GM23338 (cell line): ENCODE measurements at regions not wholly inside any gene's neighbourhood (a gene's known extent, or its start where the extent isn't known, plus 50 kb on each side); places are given as distances from the start of the nearest gene placed in this dataset.

Experiments
- ATAC-seq: fragments of 200-7000 bp; cut with Tn5 transposase; 3 replicates; pipeline ENCODE4 v1.9.1; 2020
- DNase-seq: peaks from one replicate; pipeline ENCODE4 v3.0.0-alpha.2; 2015; ENCODE audit warnings: low spot score
- H2AFZ ChIP-seq: fragments of 200-600 bp; sonication (generic); 2 replicates; pipeline ENCODE4 v1.8.0; 2016; ENCODE audit warnings: antibody characterized with exemption, mild to moderate bottlenecking, moderate library complexity
- H3F3A ChIP-seq: fragments of 200-600 bp; sonication (generic); replicated peaks from 2 replicates; pipeline ENCODE4 v1.8.0; 2017; ENCODE audit warnings: antibody characterized with exemption, mixed run types, low read depth
- H3K27ac ChIP-seq: fragments of 200-600 bp; sonication (generic); 2 replicates; pipeline ENCODE4 v1.6.1; 2016; ENCODE audit warnings: low read depth
- H3K27me3 ChIP-seq: fragments of 200-600 bp; sonication (generic); 2 replicates; pipeline ENCODE4 v1.8.0; 2016; ENCODE audit warnings: mild to moderate bottlenecking, mixed run types, moderate library complexity; ENCODE audit not compliant: insufficient read depth
- H3K36me3 ChIP-seq: fragments of 200-600 bp; sonication (generic); 2 replicates; pipeline ENCODE4 v1.8.0; 2016; ENCODE audit warnings: mild to moderate bottlenecking; ENCODE audit not compliant: insufficient read depth
- H3K4me1 ChIP-seq: fragments of 200-600 bp; sonication (generic); 2 replicates; pipeline ENCODE4 v1.8.0; 2016; ENCODE audit warnings: mild to moderate bottlenecking, moderate library complexity; ENCODE audit not compliant: insufficient read depth
- H3K4me2 ChIP-seq: fragments of 200-600 bp; sonication (generic); 2 replicates; pipeline ENCODE4 v1.7.1; 2017; ENCODE audit warnings: mixed run types
- H3K4me3 ChIP-seq: fragments of 200-600 bp; sonication (generic); 2 replicates; pipeline ENCODE4 v1.6.1; 2016; ENCODE audit warnings: mixed run types
- H3K79me2 ChIP-seq: fragments of 200-600 bp; sonication (generic); replicated peaks from 2 replicates; pipeline ENCODE4 v1.8.0; 2017; ENCODE audit warnings: mild to moderate bottlenecking; ENCODE audit not compliant: insufficient read depth
- H3K9me2 ChIP-seq: fragments of 200-600 bp; sonication (generic); 2 replicates; pipeline ENCODE4 v1.8.0; 2017; ENCODE audit not compliant: insufficient read depth
- H4K20me1 ChIP-seq: fragments of 200-600 bp; sonication (generic); replicated peaks from 2 replicates; pipeline ENCODE4 v1.8.0; 2017; ENCODE audit warnings: mild to moderate bottlenecking; ENCODE audit not compliant: insufficient read depth
- H3K27ac Mint-ChIP-seq: 2 replicates; pipeline ENCODE4 v1.8.0; 2020; ENCODE audit warnings: inconsistent platforms, mild to moderate bottlenecking, moderate library complexity, mixed read lengths
- H3K27me3 Mint-ChIP-seq: 3 replicates; pipeline ENCODE4 v1.8.0; 2022; ENCODE audit warnings: low read depth, mild to moderate bottlenecking, moderate library complexity, mixed read lengths, inconsistent platforms; ENCODE audit not compliant: insufficient read depth, poor library complexity
- H3K36me3 Mint-ChIP-seq: 3 replicates; pipeline ENCODE4 v1.8.0; 2021; ENCODE audit warnings: low read depth, mild to moderate bottlenecking, inconsistent platforms, moderate library complexity, mixed read lengths
- H3K4me1 Mint-ChIP-seq: 3 replicates; pipeline ENCODE4 v1.8.0; 2020; ENCODE audit warnings: mild to moderate bottlenecking, inconsistent platforms, mixed read lengths
- H3K4me3 Mint-ChIP-seq: 3 replicates; pipeline ENCODE4 v1.8.0; 2021; ENCODE audit warnings: moderate library complexity, mild to moderate bottlenecking, inconsistent platforms, mixed read lengths
- H3K9me3 Mint-ChIP-seq: 3 replicates; pipeline ENCODE4 v1.8.0; 2020; ENCODE audit warnings: moderate library complexity, mild to moderate bottlenecking, inconsistent platforms, mixed read lengths
- CREB1 ChIP-seq: fragments of 250-450 bp; sonication (Bioruptor Pico); IDR thresholded peaks from 2 replicates; pipeline ENCODE4 v1.5.0; 2020; ENCODE audit warnings: low read depth, mild to moderate bottlenecking, moderate library complexity
- CTCF ChIP-seq, 2 experiments: fragments of 200-600 bp in 1 of 2; sonication (generic) in 1 of 2; conservative IDR thresholded peaks; 2 replicates each; pipeline versions ENCODE4 v1.5.1 to v1.6.1; 2016 to 2017; ENCODE audit warnings: antibody characterized with exemption in 2 of 2, low read depth in 2 of 2, mild to moderate bottlenecking in 2 of 2, moderate library complexity in 1 of 2
- ETS1 ChIP-seq: IDR thresholded peaks from 2 replicates; pipeline ENCODE4 v1.6.1; 2016; ENCODE audit warnings: antibody characterized with exemption
- EZH2 ChIP-seq: fragments of 200-600 bp; sonication (generic); IDR thresholded peaks from one replicate; pipeline ENCODE4 v1.8.0; 2017; ENCODE audit warnings: antibody characterized with exemption, mild to moderate bottlenecking, low read depth; ENCODE audit not compliant: unreplicated experiment
- EZH2phosphoT487 ChIP-seq: fragments of 200-600 bp; sonication (generic); IDR thresholded peaks from one replicate; pipeline ENCODE4 v1.8.1; 2018; ENCODE audit warnings: antibody characterized with exemption; ENCODE audit not compliant: unreplicated experiment
- JUNB ChIP-seq: IDR thresholded peaks from one replicate; pipeline ENCODE4 v1.6.1; 2016; ENCODE audit warnings: antibody characterized with exemption; ENCODE audit not compliant: unreplicated experiment
- NANOG ChIP-seq: IDR thresholded peaks from 2 replicates; pipeline ENCODE4 v1.6.1; 2016; ENCODE audit warnings: antibody characterized with exemption, borderline replicate concordance
- POLR2AphosphoS5 ChIP-seq: IDR thresholded peaks from 2 replicates; pipeline ENCODE4 v1.6.1; 2016; ENCODE audit warnings: antibody characterized with exemption, low read depth
- REST ChIP-seq: IDR thresholded peaks from one replicate; pipeline ENCODE4 v1.6.1; 2018; ENCODE audit warnings: antibody characterized with exemption; ENCODE audit not compliant: unreplicated experiment
- STAT1 ChIP-seq: IDR thresholded peaks from one replicate; pipeline ENCODE4 v1.6.1; 2016; ENCODE audit warnings: antibody characterized with exemption; ENCODE audit not compliant: unreplicated experiment
- ZNF114 ChIP-seq: fragments of 250-450 bp; sonication (Bioruptor Pico); IDR thresholded peaks from 2 replicates; pipeline ENCODE4 v1.5.0; 2020; ENCODE audit warnings: mild to moderate bottlenecking, moderate library complexity
- ZNF331 ChIP-seq: fragments of 250-450 bp; sonication (Bioruptor Pico); IDR thresholded peaks from 2 replicates; pipeline ENCODE4 v1.5.0; 2020; ENCODE audit warnings: low read depth, mild to moderate bottlenecking, moderate library complexity
- ZNF462 ChIP-seq: fragments of 250-450 bp; sonication (Bioruptor Pico); IDR thresholded peaks from 2 replicates; pipeline ENCODE4 v1.5.0; 2020; ENCODE audit warnings: mild to moderate bottlenecking, moderate library complexity

GRCh38 chr4:72218953-72219352 is 187.2 kb downstream of the NPFFR2 start:
- no peak overlapping the region for H3K27ac Mint-ChIP-seq
- Histone ChIP-seq H3K4me2 (no peak overlapping the region), H3K27ac (no peak overlapping the region), H3K79me2 (no peaks in the 10 kb centered on the region), H3K9me2 (0 out of 2 replicates have a peak, but pooled peaks cover 1% of the 10 kb centered on the region), H3F3A (no peaks in the 10 kb centered on the region), H4K20me1 (no peaks in the 10 kb centered on the region), H3K36me3 (no peaks in the 10 kb centered on the region), H2AFZ (0 out of 2 replicates have a peak overlapping the region, but pooled peaks have one; percentile 1), H3K4me3 (no peak overlapping the region), H3K27me3 (no peaks in the 10 kb centered on the region), H3K4me1 (no peaks in the 10 kb centered on the region)
- ATAC-seq, result no peak
- no peak overlapping the region for H3K4me3 Mint-ChIP-seq
- DNase-seq, result no peak
- H3K4me1 Mint-ChIP-seq, result no peaks in the 10 kb centered on the region
- peaks cover 22% of the 10 kb centered on the region for H3K9me3 Mint-ChIP-seq
- H3K27me3 Mint-ChIP-seq, result peaks cover 1% of the 10 kb centered on the region
- H3K36me3 Mint-ChIP-seq, result peaks cover 14% of the 10 kb centered on the region
- TF ChIP-seq ZNF462 (no peak), CTCF (conservative IDR thresholded peaks at IDR 0.05; ENCODE audit: low read depth in 2 of 2) (no peak), NANOG (no peak), REST (no peak), ETS1 (no peak), JUNB (no peak), STAT1 (no peak), EZH2 (no peak), EZH2phosphoT487 (no peak), ZNF331 (CRISPR knock-in tag) (no peak), POLR2AphosphoS5 (no peak), CREB1 (CRISPR knock-in tag) (no peak), ZNF114 (CRISPR knock-in tag) (no peak)
